Uterus (tissue), 2 donors: ENCODE measurements at regions not wholly inside any gene's neighbourhood (a gene's known extent, or its start where the extent isn't known, plus 50 kb on each side); places are given as distances from the start of the nearest gene placed in this dataset.

ENCODE experiments used
- CTCF ChIP-seq, 4 experiments: fragments of 200-600 bp in 2 of 4; fragments of 450-650 bp in 2 of 4; sonication (generic) in 2 of 4; IDR thresholded peaks; one replicate each; pipeline ENCODE4 v1.5.1; 2016 to 2019; ENCODE audit warnings: antibody characterized with exemption in 4 of 4, mild to moderate bottlenecking in 2 of 4, moderate library complexity in 1 of 4
- POLR2A ChIP-seq, 2 donors: fragments of 450-650 bp; IDR thresholded peaks; one replicate each; pipeline ENCODE4 v1.6.1; 2016; ENCODE audit warnings: antibody characterized with exemption in 2 of 2, mild to moderate bottlenecking in 1 of 2, moderate library complexity in 1 of 2

DNA sequence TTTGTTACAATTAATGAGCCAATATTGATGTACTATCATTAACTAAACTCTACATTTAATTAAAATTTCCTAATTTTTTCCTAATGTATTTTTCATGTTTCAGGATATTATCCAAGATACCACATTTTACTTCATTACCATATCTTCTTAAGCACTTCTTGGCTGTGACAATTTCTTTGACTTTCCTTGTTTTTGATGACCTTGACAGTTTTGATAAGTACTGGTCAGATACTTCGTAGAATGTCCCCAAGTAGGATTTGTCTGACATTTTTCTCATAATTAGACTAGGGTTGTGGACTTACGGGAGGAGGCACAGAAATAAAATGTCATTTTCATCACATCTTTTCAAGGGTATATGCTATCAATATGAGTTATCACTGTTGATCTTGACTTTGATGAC lies 700.9 kb downstream of the BCL11B start:
- TF ChIP-seq CTCF (IDR thresholded peaks at IDR 0.05) = no peak
- no peak for TF ChIP-seq POLR2A (IDR thresholded peaks at IDR 0.05)
